ENCODE measurements at regions not wholly inside any gene's neighbourhood (a gene's known extent, or its start where the extent isn't known, plus 50 kb on each side); places are given as distances from the start of the nearest gene placed in this dataset.

DNA sequence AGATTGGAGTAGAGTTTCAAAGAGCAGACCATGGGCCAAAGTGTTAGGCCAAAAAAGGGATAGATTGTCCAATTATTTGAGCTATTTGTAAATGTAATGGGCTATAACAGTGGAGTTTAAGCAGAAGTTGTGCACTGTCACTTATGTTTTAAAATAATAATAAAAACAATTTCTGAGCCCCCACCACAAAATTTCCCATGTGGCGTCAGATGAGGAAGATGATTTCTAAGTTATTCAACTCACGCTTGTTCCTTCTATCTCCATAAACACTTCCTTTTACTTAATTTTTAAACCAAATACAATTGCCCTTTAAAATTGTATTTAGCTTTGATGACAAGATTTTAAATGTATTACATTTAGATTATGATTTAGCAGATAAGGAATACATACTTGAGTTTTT, 330.0 kb downstream of the PTPRC start:
- TF ChIP-seq, protein P1, sequence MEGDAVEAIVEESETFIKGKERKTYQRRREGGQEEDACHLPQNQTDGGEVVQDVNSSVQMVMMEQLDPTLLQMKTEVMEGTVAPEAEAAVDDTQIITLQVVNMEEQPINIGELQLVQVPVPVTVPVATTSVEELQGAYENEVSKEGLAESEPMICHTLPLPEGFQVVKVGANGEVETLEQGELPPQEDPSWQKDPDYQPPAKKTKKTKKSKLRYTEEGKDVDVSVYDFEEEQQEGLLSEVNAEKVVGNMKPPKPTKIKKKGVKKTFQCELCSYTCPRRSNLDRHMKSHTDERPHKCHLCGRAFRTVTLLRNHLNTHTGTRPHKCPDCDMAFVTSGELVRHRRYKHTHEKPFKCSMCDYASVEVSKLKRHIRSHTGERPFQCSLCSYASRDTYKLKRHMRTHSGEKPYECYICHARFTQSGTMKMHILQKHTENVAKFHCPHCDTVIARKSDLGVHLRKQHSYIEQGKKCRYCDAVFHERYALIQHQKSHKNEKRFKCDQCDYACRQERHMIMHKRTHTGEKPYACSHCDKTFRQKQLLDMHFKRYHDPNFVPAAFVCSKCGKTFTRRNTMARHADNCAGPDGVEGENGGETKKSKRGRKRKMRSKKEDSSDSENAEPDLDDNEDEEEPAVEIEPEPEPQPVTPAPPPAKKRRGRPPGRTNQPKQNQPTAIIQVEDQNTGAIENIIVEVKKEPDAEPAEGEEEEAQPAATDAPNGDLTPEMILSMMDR (IDR thresholded peaks at IDR 0.05; ENCODE audit: low read depth, low read length), result no peak
- no peak for TF ChIP-seq EZH2phosphoT487 (IDR thresholded peaks at IDR 0.05; ENCODE audit: low read depth)

Data from OCI-LY3 (cell line).